Astrocyte (in vitro differentiated cells and primary cell): ENCODE measurements at regions not wholly inside any gene's neighbourhood (a gene's known extent, or its start where the extent isn't known, plus 50 kb on each side); places are given as distances from the start of the nearest gene placed in this dataset.

ENCODE experiments used
- EZH2 ChIP-seq: IDR thresholded peaks from 2 replicates; pipeline ENCODE4 v1.6.1; 2012; ENCODE audit warnings: mild to moderate bottlenecking, low read length, inconsistent platforms; ENCODE audit not compliant: insufficient read depth
- TF ChIP-seq, protein P1 (sequence below): IDR thresholded peaks from 2 replicates; pipeline ENCODE4 v1.5.1; 2011; ENCODE audit warnings: low read depth, mild to moderate bottlenecking, inconsistent platforms, low read length, moderate library complexity; ENCODE audit not compliant: insufficient read depth

DNA sequence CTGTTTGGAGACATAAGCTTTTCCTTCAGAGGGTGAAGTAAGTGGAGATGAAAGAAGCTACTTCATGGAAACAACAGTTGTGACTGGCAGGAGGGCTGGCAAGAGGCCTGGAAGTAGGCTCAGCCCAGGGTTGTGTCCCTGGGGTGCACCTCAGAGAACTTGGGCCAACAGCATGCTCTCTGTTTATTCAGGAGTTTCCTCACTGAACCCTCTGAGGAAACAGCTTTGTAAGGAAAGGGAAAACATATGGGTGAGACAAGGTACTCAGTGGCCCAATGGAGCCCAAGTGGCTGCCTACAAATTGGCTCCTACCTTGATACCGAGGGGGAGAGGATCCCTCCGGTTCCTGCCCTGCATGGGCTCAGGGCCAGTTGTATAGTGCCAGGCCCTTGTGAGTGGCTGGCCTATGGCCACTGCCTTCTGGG, 115.5 kb upstream of the ITGA6 start:
- TF ChIP-seq, protein P1, sequence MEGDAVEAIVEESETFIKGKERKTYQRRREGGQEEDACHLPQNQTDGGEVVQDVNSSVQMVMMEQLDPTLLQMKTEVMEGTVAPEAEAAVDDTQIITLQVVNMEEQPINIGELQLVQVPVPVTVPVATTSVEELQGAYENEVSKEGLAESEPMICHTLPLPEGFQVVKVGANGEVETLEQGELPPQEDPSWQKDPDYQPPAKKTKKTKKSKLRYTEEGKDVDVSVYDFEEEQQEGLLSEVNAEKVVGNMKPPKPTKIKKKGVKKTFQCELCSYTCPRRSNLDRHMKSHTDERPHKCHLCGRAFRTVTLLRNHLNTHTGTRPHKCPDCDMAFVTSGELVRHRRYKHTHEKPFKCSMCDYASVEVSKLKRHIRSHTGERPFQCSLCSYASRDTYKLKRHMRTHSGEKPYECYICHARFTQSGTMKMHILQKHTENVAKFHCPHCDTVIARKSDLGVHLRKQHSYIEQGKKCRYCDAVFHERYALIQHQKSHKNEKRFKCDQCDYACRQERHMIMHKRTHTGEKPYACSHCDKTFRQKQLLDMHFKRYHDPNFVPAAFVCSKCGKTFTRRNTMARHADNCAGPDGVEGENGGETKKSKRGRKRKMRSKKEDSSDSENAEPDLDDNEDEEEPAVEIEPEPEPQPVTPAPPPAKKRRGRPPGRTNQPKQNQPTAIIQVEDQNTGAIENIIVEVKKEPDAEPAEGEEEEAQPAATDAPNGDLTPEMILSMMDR: no peak
- TF ChIP-seq EZH2: no peak
